HFFc6 (cell line): ENCODE measurements at regions not wholly inside any gene's neighbourhood (a gene's known extent, or its start where the extent isn't known, plus 50 kb on each side); places are given as distances from the start of the nearest gene placed in this dataset.

Source experiments
- DNase-seq: peaks from one replicate; pipeline ENCODE4 v3.0.0-alpha.2; 2018
- H3K27ac Mint-ChIP-seq: 2 replicates; pipeline ENCODE4 v1.8.0; 2020; ENCODE audit warnings: mild to moderate bottlenecking, mixed read lengths
- H3K27me3 Mint-ChIP-seq: 2 replicates; pipeline ENCODE4 v1.8.0; 2021; ENCODE audit warnings: mild to moderate bottlenecking, moderate library complexity, mixed read lengths; ENCODE audit not compliant: insufficient read depth
- H3K36me3 Mint-ChIP-seq: 2 replicates; pipeline ENCODE4 v1.8.0; 2021; ENCODE audit warnings: low read depth, mixed read lengths
- H3K4me1 Mint-ChIP-seq: 2 replicates; pipeline ENCODE4 v1.8.0; 2020; ENCODE audit warnings: low read depth, mixed read lengths
- H3K4me3 Mint-ChIP-seq: 2 replicates; pipeline ENCODE4 v1.8.0; 2020; ENCODE audit warnings: mild to moderate bottlenecking, moderate library complexity, mixed read lengths
- H3K9me3 Mint-ChIP-seq: 2 replicates; pipeline ENCODE4 v1.8.0; 2020; ENCODE audit warnings: mild to moderate bottlenecking, mixed read lengths
- CTCF ChIP-seq: fragments of 200-600 bp; sonication (generic); IDR thresholded peaks from 2 replicates; pipeline ENCODE4 v1.5.0; 2021; ENCODE audit warnings: antibody characterized with exemption, mild to moderate bottlenecking

GRCh38 chr13:108156749-108157148 lies 58.6 kb downstream of the LIG4 start:
- Mint-ChIP-seq H3K4me1 (no peaks in the 10 kb centered on the region), H3K36me3 (no peaks in the 10 kb centered on the region), H3K4me3 (no peak overlapping the region), H3K27me3 (no peaks in the 10 kb centered on the region; the same call in 1 of the 2 replicates), H3K27ac (no peak overlapping the region), H3K9me3 (no peaks in the 10 kb centered on the region)
- DNase-seq, result no peak
- no peak for TF ChIP-seq CTCF

- no peaks in the 10 kb centered on the region for H3K36me3 Mint-ChIP-seq
- peak; percentile 22 for DNase-seq
- TF ChIP-seq CTCF, result peak; percentile 94
- H3K4me3 Mint-ChIP-seq, result no peak overlapping the region
- H3K4me1 Mint-ChIP-seq, result no peaks in the 10 kb centered on the region
- H3K27me3 Mint-ChIP-seq, result no peaks in the 10 kb centered on the region; the same call in 1 of the 2 replicates
- H3K27ac Mint-ChIP-seq, result no peak overlapping the region
- H3K9me3 Mint-ChIP-seq, result no peaks in the 10 kb centered on the region
Observed at GRCh38 chr13:108155185-108156106, 59.9 kb downstream of the LIG4 start.

DNA sequence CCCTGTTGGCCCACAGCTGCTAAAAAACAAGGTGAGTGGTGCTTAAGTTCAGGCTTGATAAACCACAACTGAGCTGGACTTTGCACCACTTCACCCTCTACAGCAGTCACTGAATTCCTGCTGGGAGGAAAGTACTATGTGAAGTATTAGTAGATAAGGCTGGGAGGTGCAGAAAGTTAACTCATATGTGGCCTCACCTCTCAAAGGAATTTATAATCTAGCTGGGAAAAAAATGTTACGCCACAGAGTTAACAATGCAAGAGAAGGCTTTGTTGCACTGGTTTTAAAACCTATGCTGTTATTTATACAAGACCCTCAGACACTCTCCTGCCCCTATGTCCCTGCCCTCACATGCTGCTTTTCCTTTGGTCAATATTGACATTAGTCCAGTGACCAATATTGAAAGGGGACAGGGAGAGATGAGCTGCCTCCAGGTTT lies 60.9 kb downstream of the LIG4 start:
- no peaks in the 10 kb centered on the region for H3K4me1 Mint-ChIP-seq

GRCh38 chr13:108146642-108147041 lies 68.7 kb downstream of the LIG4 start:
- H3K27me3 Mint-ChIP-seq, result no peaks in the 10 kb centered on the region; the same call in 1 of the 2 replicates

More for the DNA sequence above, 60.9 kb downstream of the LIG4 start:
- H3K36me3 Mint-ChIP-seq, result no peaks in the 10 kb centered on the region
- no peak for TF ChIP-seq CTCF
- no peak overlapping the region for H3K27ac Mint-ChIP-seq
- H3K27me3 Mint-ChIP-seq, result no peaks in the 10 kb centered on the region; the same call in 1 of the 2 replicates
- DNase-seq, result no peak
- no peak overlapping the region for H3K4me3 Mint-ChIP-seq
- no peaks in the 10 kb centered on the region for H3K9me3 Mint-ChIP-seq

More at GRCh38 chr13:108146642-108147041, 68.7 kb downstream of the LIG4 start:
- no peaks in the 10 kb centered on the region for H3K4me1 Mint-ChIP-seq
- no peak overlapping the region for H3K27ac Mint-ChIP-seq
- no peak for DNase-seq
- peaks cover 23% of the 10 kb centered on the region for H3K9me3 Mint-ChIP-seq
- H3K36me3 Mint-ChIP-seq, result no peaks in the 10 kb centered on the region
- H3K4me3 Mint-ChIP-seq, result no peak overlapping the region
- TF ChIP-seq CTCF, result no peak
